ENCODE measurements at regions not wholly inside any gene's neighbourhood (a gene's known extent, or its start where the extent isn't known, plus 50 kb on each side); places are given as distances from the start of the nearest gene placed in this dataset.

- ChIA-PET CTCF (interaction anchor here (0.7 to 10.2 kb wide), 2 partner anchors 425 to 450 kb away, joined by 3 to 429 read pairs; no protein-coding TSS in a partner anchor), POLR2A (interaction anchor here (0.5 kb wide), 1 partner anchor 493 kb away, joined by 3 read pairs; no protein-coding TSS in a partner anchor)
- DNase-seq (ENCODE audit: low read depth, low spot score), result peak; percentile 21
- Histone ChIP-seq H3K36me3 (ENCODE audit: control insufficient read depth in 2 of 2, extremely low read depth in 1 of 2, insufficient read depth in 2 of 2, low read length in 2 of 2) (no peaks in the 10 kb centered on the region), H3K4me2 (ENCODE audit: insufficient read depth, low read length) (no peak overlapping the region), H3K4me3 (replicated peaks in 1 of 3; ENCODE audit: insufficient read depth in 1 of 3, low read depth in 1 of 3, low read length in 3 of 3) (no peak overlapping the region), H2AFZ (ENCODE audit: low read depth, low read length) (no peak overlapping the region), H3K27me3 (ENCODE audit: control insufficient read depth in 2 of 2, insufficient read depth in 2 of 2, low read length in 2 of 2) (no peaks in the 10 kb centered on the region), H3K9me3 (replicated peaks; ENCODE audit: control insufficient read depth, insufficient read depth, low read length) (no peaks in the 10 kb centered on the region), H3K4me1 (ENCODE audit: control insufficient read depth, extremely low read depth, insufficient read depth, low read length) (peaks cover 8% of the 10 kb centered on the region), H3K79me2 (ENCODE audit: control insufficient read depth, insufficient read depth, low read length) (no peaks in the 10 kb centered on the region), H3K27ac (ENCODE audit: insufficient read depth, low read depth, low read length) (no peak overlapping the region), H3K9ac (replicated peaks; ENCODE audit: extremely low read depth, insufficient read depth, low read length) (no peak overlapping the region), H3K9me1 (replicated peaks; ENCODE audit: control insufficient read depth, extremely low read depth, insufficient read depth, low read length) (no peaks in the 10 kb centered on the region), H4K20me1 (replicated peaks; ENCODE audit: control insufficient read depth, extremely low read depth, insufficient read depth, low read length) (no peaks in the 10 kb centered on the region)
- dilution Hi-C loops (cut with MboI; ENCODE audit: extremely low pct_ligation_motif_present, low sequenced_read_pairs) (loop anchor here (25.0 kb wide), 1 partner anchor 453 kb away; no protein-coding TSS in a partner anchor), intact Hi-C loops (cut with micrococcal nuclease) (loop anchor here (1.0 to 5.0 kb wide), 5 partner anchors 133 to 1120 kb away; no protein-coding TSS in a partner anchor)
- FAIRE-seq, result peak; percentile 59
- TF ChIP-seq CTCF (IDR thresholded peaks at IDR 0.05; ENCODE audit: extremely low read depth in 1 of 2, insufficient read depth in 1 of 2, low read depth in 1 of 2, low read length in 2 of 2), result no peak
- TF ChIP-seq EZH2 (IDR thresholded peaks at IDR 0.05; ENCODE audit: borderline replicate concordance, low read depth, low read length, severe bottlenecking), result no peak
- TF ChIP-seq MYC (IDR thresholded peaks at IDR 0.05; ENCODE audit: low read depth, low read length), result no peak
- TF ChIP-seq GATA2 (IDR thresholded peaks at IDR 0.05; ENCODE audit: insufficient read depth, insufficient read length, low read depth, low read length), result no peak
- no peak for TF ChIP-seq JUN (IDR thresholded peaks at IDR 0.05; ENCODE audit: borderline replicate concordance, insufficient read depth, insufficient read length, low read depth)
- no peak for TF ChIP-seq POLR2A (IDR thresholded peaks at IDR 0.05; ENCODE audit: low read depth, low read length)
- TF ChIP-seq MAX (IDR thresholded peaks at IDR 0.05; ENCODE audit: insufficient read depth, insufficient read length), result no peak
- no peak for TF ChIP-seq FOS (IDR thresholded peaks at IDR 0.05; ENCODE audit: borderline replicate concordance, insufficient read depth, low read length)
- no peak for TF ChIP-seq POLR2AphosphoS5 (IDR thresholded peaks at IDR 0.05; ENCODE audit: insufficient read depth, low read depth, low read length)
- BruUV-seq (replicated peaks), result no TSS peak
Observed at GRCh38 chr12:11584221-11584855, 65.1 kb upstream of the ETV6 start.

Data from endothelial cell of umbilical vein (primary cell).